Lower lobe of right lung (tissue), 2 donors: ENCODE measurements at regions not wholly inside any gene's neighbourhood (a gene's known extent, or its start where the extent isn't known, plus 50 kb on each side); places are given as distances from the start of the nearest gene placed in this dataset.

ENCODE experiments used
- ATAC-seq, 2 donors: fragments of 200-7000 bp; cut with Tn5 transposase; one replicate each; pipeline ENCODE4 v1.9.1; 2020 to 2022; ENCODE audit warnings: mild to moderate bottlenecking in 2 of 2, moderate library complexity in 2 of 2
- DNase-seq: peaks from one replicate; pipeline ENCODE4 v3.0.0-alpha.2; 2020
- H3K27ac ChIP-seq: fragments of 200-600 bp; one replicate; pipeline ENCODE4 v1.8.0; 2022
- H3K27me3 ChIP-seq: fragments of 200-600 bp; one replicate; pipeline ENCODE4 v1.8.0; 2022; ENCODE audit warnings: low read depth
- H3K36me3 ChIP-seq: fragments of 200-600 bp; one replicate; pipeline ENCODE4 v1.8.0; 2022; ENCODE audit warnings: mild to moderate bottlenecking
- H3K4me1 ChIP-seq: fragments of 200-600 bp; one replicate; pipeline ENCODE4 v1.8.0; 2022
- H3K4me3 ChIP-seq: fragments of 200-600 bp; one replicate; pipeline ENCODE4 v1.8.0; 2022; ENCODE audit warnings: mild to moderate bottlenecking
- H3K9me3 ChIP-seq: fragments of 200-600 bp; one replicate; pipeline ENCODE4 v1.8.0; 2022
- CTCF ChIP-seq: fragments of 200-600 bp; IDR thresholded peaks from one replicate; pipeline ENCODE4 v1.8.0; 2022; ENCODE audit warnings: antibody characterized with exemption, mild to moderate bottlenecking
- intact Hi-C: fragments of 100-400 bp; cut with DNase I; formaldehyde crosslinking; loops from one replicate; pipeline ENCODE4 v1.11.0; 2022
- donor health status: DM: no; HTN: yes; CAD: no; lungs with severe emphysema.

DNA sequence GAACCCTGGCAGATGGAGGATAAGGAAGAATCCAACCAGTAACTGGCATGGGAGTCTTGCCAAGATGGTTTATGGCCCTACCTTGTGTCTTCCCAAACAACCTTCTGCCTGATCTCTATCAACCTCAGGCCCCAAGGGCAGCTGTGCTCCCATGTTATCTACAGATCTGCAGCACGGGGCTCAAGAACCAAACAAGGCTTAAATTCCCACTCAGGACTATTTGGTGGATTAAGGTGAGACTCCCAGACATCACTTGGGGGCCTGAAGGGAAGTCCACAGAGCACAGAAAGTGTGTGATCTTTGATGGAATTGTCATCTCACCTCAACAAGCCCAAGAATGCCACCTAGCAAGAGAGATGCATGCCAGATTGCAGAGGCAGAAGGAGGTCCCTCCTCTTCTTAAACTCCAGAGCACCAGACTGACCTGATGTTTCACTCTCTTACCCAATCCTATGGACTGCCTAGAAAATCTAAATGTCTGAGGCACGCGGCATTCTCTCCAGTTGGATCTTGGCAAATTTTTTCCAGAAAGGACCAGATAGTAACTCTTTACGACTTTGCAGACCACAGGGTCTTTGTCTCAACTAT is 759.5 kb upstream of the TBX3 start:
- DNase-seq, result no peak
- H3K27ac ChIP-seq, result no peak overlapping the region
- ATAC-seq, result no peak
- no peaks in the 10 kb centered on the region for H3K27me3 ChIP-seq
- no peak overlapping the region for H3K4me3 ChIP-seq
- TF ChIP-seq CTCF, result no peak
- H3K4me1 ChIP-seq, result peaks cover 3% of the 10 kb centered on the region
- H3K36me3 ChIP-seq, result no peaks in the 10 kb centered on the region
- intact Hi-C loops, result no loop called here
- no peaks in the 10 kb centered on the region for H3K9me3 ChIP-seq

- Histone ChIP-seq H3K4me3 (no peak overlapping the region), H3K27me3 (no peaks in the 10 kb centered on the region), H3K36me3 (no peaks in the 10 kb centered on the region), H3K4me1 (peaks cover 3% of the 10 kb centered on the region), H3K9me3 (no peaks in the 10 kb centered on the region), H3K27ac (no peak overlapping the region)
- DNase-seq, result no peak
- intact Hi-C loops, result no loop called here
- ATAC-seq, result no peak
- no peak for TF ChIP-seq CTCF
These were observed 756.5 kb upstream of the TBX3 start for GRCh38 chr12:115440438-115440837.

- H3K4me1 ChIP-seq, result peaks cover 3% of the 10 kb centered on the region
- H3K9me3 ChIP-seq, result no peaks in the 10 kb centered on the region
- intact Hi-C loops, result no loop called here
- DNase-seq (no peak), ATAC-seq (no peak)
- H3K27me3 ChIP-seq, result no peaks in the 10 kb centered on the region
- H3K4me3 ChIP-seq, result no peak overlapping the region
- no peak overlapping the region for H3K27ac ChIP-seq
- H3K36me3 ChIP-seq, result no peaks in the 10 kb centered on the region
- TF ChIP-seq CTCF, result no peak
These were observed 755.1 kb upstream of the TBX3 start for GRCh38 chr12:115439008-115439601.

DNA sequence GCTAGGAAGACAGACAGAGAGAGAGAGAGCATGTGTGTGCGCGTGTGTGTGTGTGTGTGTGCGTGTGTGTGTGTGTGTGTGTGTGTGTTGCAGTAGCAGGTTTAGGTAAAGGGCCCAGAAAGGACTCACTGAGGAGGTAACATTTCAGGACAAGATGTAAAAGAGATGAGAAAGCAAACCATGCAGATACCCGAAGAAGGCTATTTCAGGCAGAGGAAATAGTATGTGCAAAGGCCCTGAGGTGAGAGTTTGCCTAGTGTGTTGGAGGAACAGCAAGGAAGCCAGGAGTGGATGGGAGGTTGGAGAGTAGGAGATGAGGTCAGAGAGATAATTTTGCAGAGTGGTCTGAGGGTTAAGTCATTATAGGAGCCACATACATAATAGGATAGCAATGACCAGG is 754.3 kb upstream of the TBX3 start:
- peaks cover 3% of the 10 kb centered on the region for H3K4me1 ChIP-seq
- DNase-seq, result no peak
- intact Hi-C loops, result no loop called here
- ATAC-seq, result no peak
- H3K27me3 ChIP-seq, result no peaks in the 10 kb centered on the region
- no peak overlapping the region for H3K4me3 ChIP-seq
- no peaks in the 10 kb centered on the region for H3K9me3 ChIP-seq
- H3K27ac ChIP-seq, result no peak overlapping the region
- TF ChIP-seq CTCF, result no peak
- no peaks in the 10 kb centered on the region for H3K36me3 ChIP-seq

GRCh38 chr12:115437061-115437567 is 753.1 kb upstream of the TBX3 start:
- Histone ChIP-seq H3K36me3 (no peaks in the 10 kb centered on the region), H3K4me3 (no peak overlapping the region), H3K4me1 (peaks cover 3% of the 10 kb centered on the region), H3K9me3 (no peaks in the 10 kb centered on the region), H3K27ac (no peak overlapping the region), H3K27me3 (no peaks in the 10 kb centered on the region)
- peak in 1 of 2 donors; percentile 41 for ATAC-seq
- TF ChIP-seq CTCF, result no peak
- DNase-seq, result no peak
- intact Hi-C loops, result no loop called here
